GM12873 (cell line): ENCODE measurements at regions not wholly inside any gene's neighbourhood (a gene's known extent, or its start where the extent isn't known, plus 50 kb on each side); places are given as distances from the start of the nearest gene placed in this dataset.

Source experiments
- TF ChIP-seq, protein P1 (sequence below): IDR thresholded peaks from 2 replicates; pipeline ENCODE4 v1.5.1; 2012; ENCODE audit warnings: low read depth, mild to moderate bottlenecking, moderate library complexity, low read length, control low read depth; ENCODE audit not compliant: insufficient read depth; ENCODE audit errors: missing control alignments

DNA sequence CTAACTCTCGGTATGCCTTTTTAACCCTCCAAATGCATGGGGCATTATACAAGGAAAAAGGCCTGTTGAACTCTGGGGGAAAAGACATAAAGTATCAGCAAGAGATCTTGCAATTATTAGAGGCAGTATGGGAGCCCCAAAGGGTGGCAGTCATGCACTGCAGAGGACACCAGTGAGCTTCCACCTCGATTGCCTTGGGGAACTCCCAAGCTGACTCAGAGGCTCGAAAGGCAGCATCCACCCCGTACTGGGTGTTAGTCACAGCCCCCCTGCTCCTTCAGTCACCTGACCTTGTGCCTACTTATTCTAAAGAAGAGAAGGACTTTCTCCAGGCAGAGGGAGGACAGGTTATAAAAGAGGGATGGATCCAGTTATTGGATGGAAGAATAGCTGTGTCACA lies 781.4 kb upstream of the TMEM132C start:
- TF ChIP-seq, protein P1, sequence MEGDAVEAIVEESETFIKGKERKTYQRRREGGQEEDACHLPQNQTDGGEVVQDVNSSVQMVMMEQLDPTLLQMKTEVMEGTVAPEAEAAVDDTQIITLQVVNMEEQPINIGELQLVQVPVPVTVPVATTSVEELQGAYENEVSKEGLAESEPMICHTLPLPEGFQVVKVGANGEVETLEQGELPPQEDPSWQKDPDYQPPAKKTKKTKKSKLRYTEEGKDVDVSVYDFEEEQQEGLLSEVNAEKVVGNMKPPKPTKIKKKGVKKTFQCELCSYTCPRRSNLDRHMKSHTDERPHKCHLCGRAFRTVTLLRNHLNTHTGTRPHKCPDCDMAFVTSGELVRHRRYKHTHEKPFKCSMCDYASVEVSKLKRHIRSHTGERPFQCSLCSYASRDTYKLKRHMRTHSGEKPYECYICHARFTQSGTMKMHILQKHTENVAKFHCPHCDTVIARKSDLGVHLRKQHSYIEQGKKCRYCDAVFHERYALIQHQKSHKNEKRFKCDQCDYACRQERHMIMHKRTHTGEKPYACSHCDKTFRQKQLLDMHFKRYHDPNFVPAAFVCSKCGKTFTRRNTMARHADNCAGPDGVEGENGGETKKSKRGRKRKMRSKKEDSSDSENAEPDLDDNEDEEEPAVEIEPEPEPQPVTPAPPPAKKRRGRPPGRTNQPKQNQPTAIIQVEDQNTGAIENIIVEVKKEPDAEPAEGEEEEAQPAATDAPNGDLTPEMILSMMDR, result no peak

DNA sequence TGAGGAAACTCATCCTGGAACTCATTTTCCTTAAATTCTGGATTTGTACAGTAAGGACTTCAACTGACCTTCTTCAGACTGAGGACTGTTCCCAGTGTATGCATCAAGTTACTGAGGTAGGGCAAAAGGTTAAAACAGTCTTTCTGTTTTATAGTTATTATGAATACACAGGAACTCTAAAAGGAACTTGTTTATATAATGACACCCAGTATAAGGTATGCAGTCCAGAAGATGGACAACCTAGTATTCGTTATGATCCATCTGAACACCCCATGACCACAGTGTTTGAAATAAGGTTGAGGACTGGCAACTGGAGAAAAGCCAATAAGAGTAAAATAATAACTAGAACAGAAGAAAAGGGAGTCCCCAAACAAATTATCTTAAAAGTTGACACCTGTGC lies 779.9 kb upstream of the TMEM132C start:
- TF ChIP-seq, protein P1, result no peak

GRCh38 chr12:127489061-127489460 lies 777.9 kb upstream of the TMEM132C start:
- TF ChIP-seq, protein P1, result no peak

GRCh38 chr12:127494961-127495915 lies 771.7 kb upstream of the TMEM132C start:
- TF ChIP-seq, protein P1, result no peak

DNA sequence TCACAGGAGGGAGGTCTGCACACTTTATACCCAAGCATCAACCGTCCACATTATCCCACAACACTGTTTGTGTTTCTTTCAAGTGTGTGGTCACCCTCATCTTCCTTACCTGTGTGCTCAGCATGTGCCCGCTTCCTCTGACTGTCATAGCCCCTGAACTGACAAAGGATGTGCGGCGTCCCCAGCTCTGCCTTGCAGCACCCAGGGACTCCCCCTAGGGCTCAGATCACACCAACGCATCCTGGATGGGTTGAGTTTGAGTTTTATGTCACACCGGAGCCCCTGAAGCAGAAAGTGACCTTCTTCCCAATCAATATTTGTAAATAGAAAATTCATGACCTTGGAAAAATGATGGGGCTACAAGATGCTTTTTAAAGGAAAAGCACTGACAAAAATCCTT lies 770.7 kb upstream of the TMEM132C start:
- TF ChIP-seq, protein P1, result no peak

GRCh38 chr12:127500512-127501035 lies 766.4 kb upstream of the TMEM132C start:
- TF ChIP-seq, protein P1, result no peak

GRCh38 chr12:127501916-127502315 lies 765.1 kb upstream of the TMEM132C start:
- TF ChIP-seq, protein P1, result no peak
